SU-DHL-6 (cell line): ENCODE measurements at regions not wholly inside any gene's neighbourhood (a gene's known extent, or its start where the extent isn't known, plus 50 kb on each side); places are given as distances from the start of the nearest gene placed in this dataset.

Source experiments
- EZH2phosphoT487 ChIP-seq: fragments of 200-600 bp; sonication (generic), shearing (Covaris generic); conservative IDR thresholded peaks from 2 replicates; pipeline ENCODE4 v1.6.1; 2018; ENCODE audit warnings: mild to moderate bottlenecking, antibody characterized with exemption, low read length, moderate library complexity, mixed read lengths
- TF ChIP-seq, protein P1 (sequence below): fragments of 200-600 bp; sonication (generic); IDR thresholded peaks from one replicate; pipeline ENCODE4 v1.5.1; 2017; ENCODE audit warnings: antibody characterized with exemption, mild to moderate bottlenecking, low read length, moderate library complexity; ENCODE audit not compliant: insufficient read depth, poor library complexity, severe bottlenecking

DNA sequence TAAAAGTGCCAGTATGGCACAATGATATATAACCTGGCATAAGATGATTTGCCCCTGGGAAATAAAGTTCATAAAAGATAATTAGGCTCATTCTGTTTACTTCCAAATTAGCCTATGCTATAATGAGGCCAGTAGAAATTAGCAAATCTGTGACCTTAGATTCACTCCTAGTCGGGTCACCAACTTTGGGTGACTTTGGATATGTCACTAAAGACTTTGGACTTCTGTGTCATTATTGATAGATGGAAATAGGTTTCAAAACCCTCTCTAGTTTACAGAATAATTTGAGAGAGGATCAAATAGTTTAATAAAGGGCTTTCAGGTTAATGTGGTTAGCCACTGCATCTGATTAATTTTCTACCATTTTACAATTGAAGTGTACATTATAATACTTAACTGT, 1869.3 kb upstream of the FLRT2 start:
- TF ChIP-seq, protein P1, sequence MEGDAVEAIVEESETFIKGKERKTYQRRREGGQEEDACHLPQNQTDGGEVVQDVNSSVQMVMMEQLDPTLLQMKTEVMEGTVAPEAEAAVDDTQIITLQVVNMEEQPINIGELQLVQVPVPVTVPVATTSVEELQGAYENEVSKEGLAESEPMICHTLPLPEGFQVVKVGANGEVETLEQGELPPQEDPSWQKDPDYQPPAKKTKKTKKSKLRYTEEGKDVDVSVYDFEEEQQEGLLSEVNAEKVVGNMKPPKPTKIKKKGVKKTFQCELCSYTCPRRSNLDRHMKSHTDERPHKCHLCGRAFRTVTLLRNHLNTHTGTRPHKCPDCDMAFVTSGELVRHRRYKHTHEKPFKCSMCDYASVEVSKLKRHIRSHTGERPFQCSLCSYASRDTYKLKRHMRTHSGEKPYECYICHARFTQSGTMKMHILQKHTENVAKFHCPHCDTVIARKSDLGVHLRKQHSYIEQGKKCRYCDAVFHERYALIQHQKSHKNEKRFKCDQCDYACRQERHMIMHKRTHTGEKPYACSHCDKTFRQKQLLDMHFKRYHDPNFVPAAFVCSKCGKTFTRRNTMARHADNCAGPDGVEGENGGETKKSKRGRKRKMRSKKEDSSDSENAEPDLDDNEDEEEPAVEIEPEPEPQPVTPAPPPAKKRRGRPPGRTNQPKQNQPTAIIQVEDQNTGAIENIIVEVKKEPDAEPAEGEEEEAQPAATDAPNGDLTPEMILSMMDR: no peak
- TF ChIP-seq EZH2phosphoT487: no peak
